ENCODE measurements at regions not wholly inside any gene's neighbourhood (a gene's known extent, or its start where the extent isn't known, plus 50 kb on each side); places are given as distances from the start of the nearest gene placed in this dataset.

DNA sequence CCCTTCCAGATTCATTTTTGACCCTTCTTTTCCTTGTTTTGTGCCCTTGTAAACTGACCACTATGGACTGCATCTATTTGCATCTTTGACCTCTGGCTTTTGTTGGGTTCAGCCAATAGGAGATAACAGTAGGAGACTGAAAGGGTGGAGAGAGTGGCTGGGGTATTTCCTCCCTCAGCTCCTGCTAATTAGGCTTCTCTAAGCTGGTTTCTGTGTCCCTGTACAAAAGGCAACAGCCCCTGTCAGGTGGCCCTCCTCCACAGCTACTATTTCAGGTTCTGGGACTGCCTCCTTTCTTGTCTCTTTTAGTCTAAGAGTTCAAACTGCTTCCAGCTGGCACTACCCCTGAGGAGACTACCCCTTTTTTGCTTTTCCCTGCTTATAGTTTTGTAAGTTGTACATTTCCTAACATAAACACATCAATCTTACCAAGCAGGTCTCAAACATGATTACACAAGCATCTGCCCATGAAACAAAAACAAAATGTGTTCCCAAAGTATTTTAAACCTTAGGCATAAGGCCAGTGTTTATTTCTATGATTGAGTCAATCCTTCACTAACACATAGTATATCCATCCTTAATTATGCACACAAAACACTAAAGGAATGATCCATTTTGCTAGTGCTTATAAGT, 262.0 kb upstream of the TRPM3 start:
- H3K27ac Mint-ChIP-seq (ENCODE audit: unreplicated experiment), result no peak overlapping the region
- no peaks in the 10 kb centered on the region for H3K9me3 Mint-ChIP-seq (ENCODE audit: unreplicated experiment)
- TF ChIP-seq, protein P1, sequence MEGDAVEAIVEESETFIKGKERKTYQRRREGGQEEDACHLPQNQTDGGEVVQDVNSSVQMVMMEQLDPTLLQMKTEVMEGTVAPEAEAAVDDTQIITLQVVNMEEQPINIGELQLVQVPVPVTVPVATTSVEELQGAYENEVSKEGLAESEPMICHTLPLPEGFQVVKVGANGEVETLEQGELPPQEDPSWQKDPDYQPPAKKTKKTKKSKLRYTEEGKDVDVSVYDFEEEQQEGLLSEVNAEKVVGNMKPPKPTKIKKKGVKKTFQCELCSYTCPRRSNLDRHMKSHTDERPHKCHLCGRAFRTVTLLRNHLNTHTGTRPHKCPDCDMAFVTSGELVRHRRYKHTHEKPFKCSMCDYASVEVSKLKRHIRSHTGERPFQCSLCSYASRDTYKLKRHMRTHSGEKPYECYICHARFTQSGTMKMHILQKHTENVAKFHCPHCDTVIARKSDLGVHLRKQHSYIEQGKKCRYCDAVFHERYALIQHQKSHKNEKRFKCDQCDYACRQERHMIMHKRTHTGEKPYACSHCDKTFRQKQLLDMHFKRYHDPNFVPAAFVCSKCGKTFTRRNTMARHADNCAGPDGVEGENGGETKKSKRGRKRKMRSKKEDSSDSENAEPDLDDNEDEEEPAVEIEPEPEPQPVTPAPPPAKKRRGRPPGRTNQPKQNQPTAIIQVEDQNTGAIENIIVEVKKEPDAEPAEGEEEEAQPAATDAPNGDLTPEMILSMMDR (IDR thresholded peaks at IDR 0.05; ENCODE audit: partially characterized antibody, unreplicated experiment), result no peak
- no peaks in the 10 kb centered on the region for H3K27me3 Mint-ChIP-seq (ENCODE audit: unreplicated experiment)
- no peak for DNase-seq
- no peak overlapping the region for H3K4me3 Mint-ChIP-seq (ENCODE audit: unreplicated experiment)
- H3K4me1 Mint-ChIP-seq (ENCODE audit: low read depth, unreplicated experiment), result peaks cover 5% of the 10 kb centered on the region
- H3K36me3 Mint-ChIP-seq (ENCODE audit: unreplicated experiment), result no peaks in the 10 kb centered on the region

DNA sequence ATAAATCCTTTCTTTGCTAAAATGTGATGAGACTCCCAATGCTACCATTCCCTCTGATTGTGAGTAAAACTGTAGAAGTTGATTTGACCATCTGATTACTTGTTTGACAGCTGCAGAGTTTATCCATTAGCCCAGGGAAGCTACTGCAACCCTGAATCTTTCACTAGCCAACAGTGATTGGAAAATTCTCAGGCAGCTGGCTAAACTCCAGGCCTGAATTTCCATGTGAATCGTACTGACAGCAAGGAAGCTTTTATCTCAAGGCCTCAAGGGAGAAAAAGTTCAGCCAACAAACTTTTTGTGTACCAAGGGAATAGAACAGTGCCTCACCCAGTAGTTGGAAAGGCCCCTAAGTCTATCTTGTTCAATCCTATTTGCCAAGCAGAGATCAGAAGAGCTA, 246.7 kb upstream of the TRPM3 start:
- Mint-ChIP-seq H3K4me1 (ENCODE audit: low read depth, unreplicated experiment) (peaks cover 8% of the 10 kb centered on the region), H3K27ac (ENCODE audit: unreplicated experiment) (no peak overlapping the region)

DNA sequence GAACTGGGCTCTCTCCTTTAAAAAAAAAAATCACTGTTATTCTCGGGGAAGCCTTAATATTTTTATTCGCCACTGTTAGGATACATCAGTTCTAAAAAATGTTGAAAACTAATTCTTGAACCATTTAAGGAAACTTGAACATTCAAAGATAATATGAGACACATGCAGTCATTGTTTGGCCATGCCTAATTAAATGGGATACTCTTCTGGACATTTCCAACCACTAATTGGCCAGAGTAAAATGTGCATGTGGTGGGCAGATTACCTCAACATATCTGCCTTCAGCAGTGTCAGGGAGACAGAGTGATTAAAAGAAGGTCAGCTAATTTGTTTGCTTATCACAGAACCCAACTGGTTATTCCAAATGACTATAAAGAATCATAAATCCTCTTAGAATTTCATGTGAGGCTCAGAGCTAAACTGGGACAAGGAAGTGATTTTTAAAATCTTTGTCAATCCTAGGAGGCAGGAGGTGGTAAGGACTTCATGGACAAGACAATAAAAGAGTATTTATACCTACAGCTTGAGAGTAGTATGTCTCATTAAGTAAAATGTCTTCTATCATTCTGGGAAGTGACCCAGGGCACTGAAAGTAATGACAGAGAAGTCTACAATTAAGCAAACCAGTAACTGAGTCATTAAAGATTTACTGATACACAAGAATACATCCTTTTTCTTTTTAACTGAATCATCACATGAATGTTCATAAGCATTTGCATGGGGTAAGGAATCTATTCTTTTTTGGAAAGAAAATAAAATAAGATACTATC, 242.9 kb upstream of the TRPM3 start:
- TF ChIP-seq, protein P1 (IDR thresholded peaks at IDR 0.05; ENCODE audit: partially characterized antibody, unreplicated experiment), result no peak
- Mint-ChIP-seq H3K4me1 (ENCODE audit: low read depth, unreplicated experiment) (peaks cover 8% of the 10 kb centered on the region), H3K27ac (ENCODE audit: unreplicated experiment) (no peak overlapping the region), H3K4me3 (ENCODE audit: unreplicated experiment) (no peak overlapping the region), H3K9me3 (ENCODE audit: unreplicated experiment) (no peaks in the 10 kb centered on the region), H3K36me3 (ENCODE audit: unreplicated experiment) (no peaks in the 10 kb centered on the region), H3K27me3 (ENCODE audit: unreplicated experiment) (no peaks in the 10 kb centered on the region)
- DNase-seq, result no peak

More for the DNA sequence above, 246.7 kb upstream of the TRPM3 start:
- H3K4me3 Mint-ChIP-seq (ENCODE audit: unreplicated experiment), result no peak overlapping the region
- DNase-seq, result no peak
- H3K9me3 Mint-ChIP-seq (ENCODE audit: unreplicated experiment), result no peaks in the 10 kb centered on the region
- H3K36me3 Mint-ChIP-seq (ENCODE audit: unreplicated experiment), result peaks cover 6% of the 10 kb centered on the region
- H3K27me3 Mint-ChIP-seq (ENCODE audit: unreplicated experiment), result peaks cover 2% of the 10 kb centered on the region
- TF ChIP-seq, protein P1 (IDR thresholded peaks at IDR 0.05; ENCODE audit: partially characterized antibody, unreplicated experiment), result no peak

DNA sequence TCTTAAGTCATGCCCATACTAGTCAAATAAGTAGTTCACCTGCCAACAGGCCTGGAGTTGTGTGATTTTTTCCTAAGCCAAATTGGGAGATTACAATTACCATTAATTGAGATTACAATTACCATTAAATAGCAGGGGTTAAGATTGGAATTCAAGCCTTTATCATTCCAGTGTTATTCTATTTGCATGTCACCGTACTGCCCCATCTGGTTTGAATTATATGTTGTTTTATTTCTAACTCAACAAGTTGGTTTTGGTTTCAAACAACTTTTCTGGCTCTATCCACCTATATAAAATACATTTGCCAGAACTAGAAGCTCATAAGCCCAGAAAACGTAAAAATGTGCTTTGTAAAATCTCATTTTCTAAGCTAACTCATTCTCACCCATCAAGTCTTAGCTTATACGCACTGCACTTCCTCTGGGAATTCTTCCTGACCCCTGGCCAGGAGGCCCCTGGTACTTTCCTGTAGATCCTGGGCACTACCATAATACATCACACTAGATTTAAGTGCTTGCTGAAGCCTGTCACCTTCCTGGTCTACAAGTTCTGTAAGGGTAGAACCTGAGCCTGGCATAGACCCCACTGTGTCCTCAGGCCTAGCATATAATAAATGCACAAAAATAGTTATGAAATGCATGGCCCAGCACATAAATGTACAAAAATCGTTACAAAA, 242.0 kb upstream of the TRPM3 start:
- Mint-ChIP-seq H3K27me3 (ENCODE audit: unreplicated experiment) (no peaks in the 10 kb centered on the region), H3K27ac (ENCODE audit: unreplicated experiment) (no peak overlapping the region), H3K4me1 (ENCODE audit: low read depth, unreplicated experiment) (peaks cover 6% of the 10 kb centered on the region), H3K4me3 (ENCODE audit: unreplicated experiment) (no peak overlapping the region), H3K9me3 (ENCODE audit: unreplicated experiment) (no peaks in the 10 kb centered on the region), H3K36me3 (ENCODE audit: unreplicated experiment) (no peaks in the 10 kb centered on the region)
- TF ChIP-seq, protein P1 (IDR thresholded peaks at IDR 0.05; ENCODE audit: partially characterized antibody, unreplicated experiment), result no peak
- DNase-seq, result no peak
